Mesenchymal stem cell (in vitro differentiated cells and primary cell): ENCODE measurements at regions not wholly inside any gene's neighbourhood (a gene's known extent, or its start where the extent isn't known, plus 50 kb on each side); places are given as distances from the start of the nearest gene placed in this dataset.

ENCODE experiments used
- DNase-seq: peaks from one replicate; pipeline ENCODE4 v3.0.0-alpha.2; 2013
- H2AFZ ChIP-seq: one replicate; pipeline ENCODE4 v1.6.1; 2013; ENCODE audit warnings: low read depth, mild to moderate bottlenecking, control low read depth, inconsistent platforms, low read length, moderate library complexity
- H2AK5ac ChIP-seq: 2 replicates; pipeline ENCODE4 v1.6.1; 2013; ENCODE audit warnings: low read length, moderate library complexity, mild to moderate bottlenecking, inconsistent platforms; ENCODE audit not compliant: severe bottlenecking
- H2BK120ac ChIP-seq: one replicate; pipeline ENCODE4 v1.6.1; 2013; ENCODE audit warnings: low read depth, mild to moderate bottlenecking, inconsistent platforms, low read length, moderate library complexity
- H2BK12ac ChIP-seq, 2 experiments: one replicate each; pipeline ENCODE4 v1.6.1; 2013; ENCODE audit warnings: inconsistent platforms in 2 of 2, low read length in 2 of 2, mild to moderate bottlenecking in 2 of 2, moderate library complexity in 2 of 2, control low read depth in 1 of 2
- H2BK15ac ChIP-seq: one replicate; pipeline ENCODE4 v1.6.1; 2013; ENCODE audit warnings: mild to moderate bottlenecking, low read depth, inconsistent platforms; ENCODE audit not compliant: poor library complexity, severe bottlenecking
- H2BK5ac ChIP-seq: 2 replicates; pipeline ENCODE4 v1.6.1; 2013; ENCODE audit warnings: low read depth, mild to moderate bottlenecking, low read length, control low read depth, inconsistent platforms; ENCODE audit not compliant: poor library complexity, severe bottlenecking
- H3K14ac ChIP-seq, 2 experiments: one replicate each; pipeline ENCODE4 v1.6.1; 2013; ENCODE audit warnings: inconsistent platforms in 2 of 2, low read length in 2 of 2, control low read depth in 1 of 2, mild to moderate bottlenecking in 1 of 2, moderate library complexity in 1 of 2
- H3K18ac ChIP-seq, 2 experiments: one replicate each; pipeline ENCODE4 v1.6.1; 2013; ENCODE audit warnings: inconsistent platforms in 2 of 2, low read length in 2 of 2, control low read depth in 1 of 2, low read depth in 1 of 2, mild to moderate bottlenecking in 1 of 2
- H3K23ac ChIP-seq, 2 experiments: one replicate each; pipeline ENCODE4 v1.6.1; 2013; ENCODE audit warnings: inconsistent platforms in 2 of 2, low read length in 2 of 2, mild to moderate bottlenecking in 2 of 2, moderate library complexity in 2 of 2, control low read depth in 1 of 2
- H3K27ac ChIP-seq: 2 replicates; pipeline ENCODE4 v1.5.1; 2013; ENCODE audit warnings: mild to moderate bottlenecking, moderate library complexity, low read length, control low read depth, inconsistent platforms; ENCODE audit not compliant: poor library complexity, severe bottlenecking
- H3K27me3 ChIP-seq, 2 experiments: 2 replicates each; pipeline versions ENCODE4 v1.6.1 to v1.7.0; 2013; ENCODE audit warnings: low read length in 2 of 2, mild to moderate bottlenecking in 2 of 2, moderate library complexity in 2 of 2, control low read depth in 1 of 2, inconsistent platforms in 1 of 2; ENCODE audit not compliant: control insufficient read depth in 1 of 2, insufficient read depth in 1 of 2
- H3K36me3 ChIP-seq, 2 experiments: 2 replicates each; pipeline versions ENCODE4 v1.6.1 to v1.7.0; 2013; ENCODE audit warnings: low read length in 2 of 2, control low read depth in 1 of 2, inconsistent platforms in 1 of 2, low read depth in 1 of 2, mild to moderate bottlenecking in 1 of 2; ENCODE audit not compliant: insufficient read depth in 2 of 2, control insufficient read depth in 1 of 2
- H3K4ac ChIP-seq, 2 experiments: one replicate each; pipeline ENCODE4 v1.6.1; 2013; ENCODE audit warnings: inconsistent platforms in 2 of 2, low read length in 2 of 2, mild to moderate bottlenecking in 2 of 2, moderate library complexity in 2 of 2, control low read depth in 1 of 2, low read depth in 1 of 2
- H3K4me1 ChIP-seq: 2 replicates; pipeline ENCODE4 v1.6.1; 2013; ENCODE audit warnings: low read depth, low read length, control low read depth; ENCODE audit not compliant: control insufficient read depth, insufficient read depth
- H3K4me2 ChIP-seq: 2 replicates; pipeline ENCODE4 v1.6.1; 2013; ENCODE audit warnings: low read length, mild to moderate bottlenecking, inconsistent platforms; ENCODE audit not compliant: poor library complexity, severe bottlenecking
- H3K4me3 ChIP-seq, 2 experiments: 2 replicates each; pipeline versions ENCODE4 v1.5.1 to v1.7.0; 2013; ENCODE audit warnings: low read length in 2 of 2, mild to moderate bottlenecking in 2 of 2, control low read depth in 1 of 2, low read depth in 1 of 2; ENCODE audit not compliant: insufficient read depth in 1 of 2
- H3K79me1 ChIP-seq: replicated peaks from 2 replicates; pipeline ENCODE4 v1.6.1; 2013; ENCODE audit warnings: mild to moderate bottlenecking, control low read depth, low read length, inconsistent platforms; ENCODE audit not compliant: poor library complexity, severe bottlenecking
- H3K9ac ChIP-seq: 2 replicates; pipeline ENCODE4 v1.7.0; 2013; ENCODE audit warnings: mild to moderate bottlenecking, low read length, moderate library complexity
- H3K9me3 ChIP-seq: 2 replicates; pipeline ENCODE4 v1.7.0; 2013; ENCODE audit warnings: mild to moderate bottlenecking, low read length; ENCODE audit not compliant: control insufficient read depth
- H4K8ac ChIP-seq: one replicate; pipeline ENCODE4 v1.6.1; 2013; ENCODE audit warnings: inconsistent platforms, mild to moderate bottlenecking, low read length, moderate library complexity
- H4K91ac ChIP-seq: one replicate; pipeline ENCODE4 v1.6.1; 2013; ENCODE audit warnings: mild to moderate bottlenecking, low read length, inconsistent platforms
- WGBS: methylation state at CpG from one replicate; pipeline ENCODE4 v1.1.7; 2013; ENCODE audit warnings: mixed read lengths; 5-methylcytosine and 5-hydroxymethylcytosine counted together

- no peak for DNase-seq
- WGBS, result no CpG with 5 or more reads among the region's 1 CpG
- no peaks in the 10 kb centered on the region for H3K27me3 ChIP-seq
- no peak overlapping the region for H3K27ac ChIP-seq
- H3K79me1 ChIP-seq, result no peaks in the 10 kb centered on the region
- no peak overlapping the region for H3K4ac ChIP-seq
- no peak overlapping the region for H4K8ac ChIP-seq
- H3K4me1 ChIP-seq, result no peaks in the 10 kb centered on the region
- no peak overlapping the region for H2BK12ac ChIP-seq
- H4K91ac ChIP-seq, result no peak overlapping the region
- H2AK5ac ChIP-seq, result no peak overlapping the region
- no peak overlapping the region for H2BK15ac ChIP-seq
- no peak overlapping the region for H2AFZ ChIP-seq
- H3K14ac ChIP-seq, result no peak overlapping the region
- no peak overlapping the region for H2BK120ac ChIP-seq
- H3K4me3 ChIP-seq, result no peak overlapping the region
- peaks cover 3% of the 10 kb centered on the region for H3K9me3 ChIP-seq
- no peaks in the 10 kb centered on the region for H3K36me3 ChIP-seq
- no peak overlapping the region for H3K23ac ChIP-seq
- H2BK5ac ChIP-seq, result no peak overlapping the region
- no peak overlapping the region for H3K18ac ChIP-seq
- no peak overlapping the region for H3K9ac ChIP-seq
- H3K4me2 ChIP-seq, result no peak overlapping the region
Observed at GRCh38 chr5:2378976-2379375, 372.5 kb downstream of the IRX2 start.

GRCh38 chr5:2378108-2378507, 373.4 kb downstream of the IRX2 start:
- Histone ChIP-seq H4K91ac (no peak overlapping the region), H3K4me3 (no peak overlapping the region), H3K79me1 (no peaks in the 10 kb centered on the region), H2BK5ac (no peak overlapping the region), H2BK15ac (no peak overlapping the region), H3K27ac (no peak overlapping the region), H3K4ac (no peak overlapping the region), H3K9me3 (peaks cover 3% of the 10 kb centered on the region), H3K18ac (no peak overlapping the region), H3K36me3 (no peaks in the 10 kb centered on the region), H2BK12ac (no peak overlapping the region), H2BK120ac (no peak overlapping the region), H4K8ac (no peak overlapping the region), H3K14ac (no peak overlapping the region), H2AK5ac (no peak overlapping the region), H3K9ac (no peak overlapping the region), H3K4me2 (no peak overlapping the region), H2AFZ (no peak overlapping the region), H3K23ac (no peak overlapping the region), H3K4me1 (no peaks in the 10 kb centered on the region), H3K27me3 (no peaks in the 10 kb centered on the region)
- no peak for DNase-seq
- WGBS, result 50% methylated on average over 7 of the region's 7 CpGs

- Histone ChIP-seq H2BK120ac (no peak overlapping the region), H3K79me1 (no peaks in the 10 kb centered on the region), H3K9me3 (peaks cover 5% of the 10 kb centered on the region), H3K4me1 (no peaks in the 10 kb centered on the region), H3K18ac (no peak overlapping the region), H3K4me2 (no peak overlapping the region), H4K91ac (no peak overlapping the region), H3K27ac (no peak overlapping the region), H2AFZ (no peak overlapping the region), H2BK15ac (no peak overlapping the region), H3K23ac (no peak overlapping the region), H2BK5ac (no peak overlapping the region), H3K27me3 (no peaks in the 10 kb centered on the region), H3K36me3 (no peaks in the 10 kb centered on the region), H2BK12ac (no peak overlapping the region), H2AK5ac (no peak overlapping the region), H3K14ac (no peak overlapping the region), H3K4me3 (no peak overlapping the region), H3K9ac (no peak overlapping the region), H4K8ac (no peak overlapping the region), H3K4ac (no peak overlapping the region)
- 89% methylated on average over 6 of the region's 6 CpGs for WGBS
- no peak for DNase-seq
Observed at GRCh38 chr5:2376486-2376885, 375.0 kb downstream of the IRX2 start.

- Histone ChIP-seq H2BK15ac (no peak overlapping the region), H3K27ac (no peak overlapping the region), H2BK12ac (no peak overlapping the region), H2BK5ac (no peak overlapping the region), H3K4me3 (no peak overlapping the region), H2AK5ac (no peak overlapping the region), H3K9me3 (peaks cover 5% of the 10 kb centered on the region), H2BK120ac (no peak overlapping the region), H3K4me2 (no peak overlapping the region), H3K14ac (no peak overlapping the region), H4K8ac (no peak overlapping the region), H3K27me3 (no peaks in the 10 kb centered on the region), H3K23ac (no peak overlapping the region), H3K4me1 (no peaks in the 10 kb centered on the region), H4K91ac (no peak overlapping the region), H3K18ac (no peak overlapping the region), H2AFZ (no peak overlapping the region), H3K36me3 (no peaks in the 10 kb centered on the region), H3K4ac (no peak overlapping the region), H3K79me1 (no peaks in the 10 kb centered on the region), H3K9ac (no peak overlapping the region)
- DNase-seq, result no peak
- 90% methylated on average over 11 of the region's 11 CpGs for WGBS
Observed at GRCh38 chr5:2375757-2376250, 375.7 kb downstream of the IRX2 start.
